Choroid plexus epithelial cell (primary cell): ENCODE measurements at regions not wholly inside any gene's neighbourhood (a gene's known extent, or its start where the extent isn't known, plus 50 kb on each side); places are given as distances from the start of the nearest gene placed in this dataset.
A peak's percentile ranks its signal among the peaks of the same experiment; 100 is the strongest.

Source experiments
- DNase-seq: peaks from one replicate; pipeline ENCODE4 v3.0.0-alpha.2; 2010; ENCODE audit warnings: low read depth
- H3K4me3 ChIP-seq: 2 replicates; pipeline ENCODE4 v1.5.1; 2011; ENCODE audit warnings: low read depth, mild to moderate bottlenecking, control low read depth, low read length, moderate library complexity
- TF ChIP-seq, protein P1 (sequence below): conservative IDR thresholded peaks from 2 replicates; pipeline ENCODE4 v1.5.1; 2011; ENCODE audit warnings: low read depth, mild to moderate bottlenecking, control low read depth, inconsistent platforms, low read length, moderate library complexity

DNA sequence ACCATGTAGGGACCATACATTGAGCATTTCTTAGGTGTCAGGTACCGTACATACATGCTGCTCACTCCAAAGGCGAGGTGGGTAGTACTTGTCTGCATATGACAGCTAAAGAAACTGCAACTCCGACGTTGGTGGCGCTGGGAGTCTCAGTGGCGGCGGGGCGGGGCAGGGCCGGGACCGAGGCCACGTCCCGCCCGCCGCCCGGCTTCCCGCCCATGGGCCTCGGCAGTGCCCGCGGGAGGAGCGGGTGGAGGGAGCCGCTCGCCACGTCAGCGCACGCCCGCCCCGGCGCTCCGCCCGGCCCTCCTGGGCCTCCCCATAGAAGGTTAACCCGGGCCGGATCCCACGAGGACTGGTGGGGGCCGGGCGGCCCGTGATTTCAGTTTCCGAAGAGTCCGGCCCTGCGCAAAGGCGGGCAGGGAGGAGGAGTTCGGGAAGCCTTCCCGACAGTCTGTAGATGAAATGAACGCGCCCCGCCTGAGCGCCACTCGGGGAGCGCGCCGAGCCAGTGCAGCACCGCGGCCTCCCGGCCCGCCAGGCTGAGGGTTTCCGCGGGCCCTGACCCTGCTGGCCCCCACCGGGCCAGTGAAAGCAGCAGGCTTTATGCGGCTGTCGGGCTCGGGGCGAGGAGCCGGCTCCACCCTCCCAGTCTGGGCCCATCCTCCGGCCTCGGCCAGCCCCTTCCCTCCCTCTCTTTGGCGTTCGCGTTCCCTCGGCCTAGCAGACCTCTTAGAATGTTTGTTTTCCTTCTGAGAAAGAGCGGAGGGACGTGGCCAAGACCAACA is 119.9 kb upstream of the JUN start:
- TF ChIP-seq, protein P1, sequence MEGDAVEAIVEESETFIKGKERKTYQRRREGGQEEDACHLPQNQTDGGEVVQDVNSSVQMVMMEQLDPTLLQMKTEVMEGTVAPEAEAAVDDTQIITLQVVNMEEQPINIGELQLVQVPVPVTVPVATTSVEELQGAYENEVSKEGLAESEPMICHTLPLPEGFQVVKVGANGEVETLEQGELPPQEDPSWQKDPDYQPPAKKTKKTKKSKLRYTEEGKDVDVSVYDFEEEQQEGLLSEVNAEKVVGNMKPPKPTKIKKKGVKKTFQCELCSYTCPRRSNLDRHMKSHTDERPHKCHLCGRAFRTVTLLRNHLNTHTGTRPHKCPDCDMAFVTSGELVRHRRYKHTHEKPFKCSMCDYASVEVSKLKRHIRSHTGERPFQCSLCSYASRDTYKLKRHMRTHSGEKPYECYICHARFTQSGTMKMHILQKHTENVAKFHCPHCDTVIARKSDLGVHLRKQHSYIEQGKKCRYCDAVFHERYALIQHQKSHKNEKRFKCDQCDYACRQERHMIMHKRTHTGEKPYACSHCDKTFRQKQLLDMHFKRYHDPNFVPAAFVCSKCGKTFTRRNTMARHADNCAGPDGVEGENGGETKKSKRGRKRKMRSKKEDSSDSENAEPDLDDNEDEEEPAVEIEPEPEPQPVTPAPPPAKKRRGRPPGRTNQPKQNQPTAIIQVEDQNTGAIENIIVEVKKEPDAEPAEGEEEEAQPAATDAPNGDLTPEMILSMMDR: no peak
- DNase-seq: peak; percentile 95
- peak overlapping the region; percentile 61 for H3K4me3 ChIP-seq

DNA sequence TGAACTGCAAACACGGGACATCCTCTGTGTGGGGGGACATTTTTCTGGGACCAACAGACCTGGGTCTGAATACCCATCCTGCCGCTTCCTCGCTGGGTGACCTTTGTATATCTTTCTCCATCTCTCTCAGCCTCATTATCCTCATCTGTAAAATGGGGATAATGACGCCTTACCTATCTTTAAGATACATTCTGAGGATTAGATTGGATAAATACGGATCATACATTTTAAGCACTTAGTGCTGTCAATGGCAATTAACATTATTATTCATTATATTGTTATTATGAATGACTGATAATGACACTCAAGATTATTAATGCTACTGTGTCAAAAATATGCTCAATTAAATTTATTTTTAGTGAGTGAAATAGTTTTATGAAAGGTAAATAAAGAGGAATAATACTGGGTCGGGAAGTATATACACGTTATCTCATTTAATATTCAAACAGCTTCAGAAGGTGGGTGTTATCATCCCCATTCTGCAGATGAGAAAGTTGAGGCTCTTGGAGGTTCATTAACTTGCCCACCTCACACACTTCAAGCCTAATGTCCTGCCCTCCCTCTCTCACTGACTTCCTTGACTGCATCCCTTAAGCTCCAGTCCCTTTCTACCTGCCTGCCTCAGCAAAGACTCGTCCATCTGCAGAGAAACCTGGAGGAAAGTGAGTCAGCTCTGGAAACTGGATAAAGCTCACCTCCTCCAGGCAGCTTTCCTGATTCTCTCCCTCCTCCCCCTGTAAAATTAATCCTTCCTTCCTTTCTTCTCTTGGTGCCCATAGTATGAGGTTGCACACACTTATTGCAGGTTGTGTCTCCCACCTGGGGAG is 120.7 kb upstream of the JUN start:
- H3K4me3 ChIP-seq: peak overlapping the region; percentile 61
- TF ChIP-seq, protein P1: no peak
- DNase-seq: no peak

DNA sequence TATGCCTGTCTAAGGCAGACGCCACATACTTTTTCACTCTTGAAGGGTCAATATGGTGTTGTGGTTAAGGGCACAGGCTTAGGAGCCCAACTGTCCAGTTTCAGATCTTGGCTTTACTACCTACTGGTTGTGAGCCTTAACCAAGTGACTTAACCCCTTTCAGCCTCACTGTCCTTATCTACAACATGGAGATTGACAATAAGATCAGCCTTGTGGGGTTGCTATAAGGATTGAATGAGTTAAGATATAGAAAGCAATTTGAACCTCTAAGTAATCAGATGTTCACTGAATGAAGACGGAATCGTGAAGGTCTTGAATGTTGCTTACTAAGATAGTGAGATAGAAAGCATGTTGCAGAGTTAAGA is 121.3 kb upstream of the JUN start:
- DNase-seq: no peak
- TF ChIP-seq, protein P1: no peak

DNA sequence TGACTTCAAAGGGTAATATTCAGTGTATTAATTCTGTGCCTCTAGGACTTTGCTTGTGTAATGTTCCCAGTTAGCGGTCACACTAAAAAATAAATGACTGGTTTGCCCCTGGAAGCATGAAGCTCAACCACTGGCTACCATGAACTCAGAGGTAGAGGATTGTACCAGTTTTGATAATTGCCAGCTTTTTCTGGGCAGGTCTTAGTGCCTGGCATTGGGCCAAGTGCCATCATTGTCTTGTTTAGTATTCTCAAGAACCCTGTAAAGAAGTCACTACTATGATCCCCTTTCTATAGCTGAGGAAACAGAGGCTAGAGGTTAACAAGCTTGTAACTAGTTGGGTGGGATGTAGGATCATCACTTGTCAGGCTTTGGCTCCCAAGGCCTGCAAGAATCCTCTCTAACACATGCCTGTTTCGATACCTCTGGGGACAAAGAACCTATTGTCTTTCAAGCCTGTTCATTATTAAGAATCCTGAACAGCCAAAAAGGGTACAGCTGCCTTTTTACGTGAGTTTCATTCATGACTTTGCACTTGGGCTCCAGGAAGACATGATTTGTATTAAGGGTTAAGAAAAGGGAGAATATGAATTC is 121.9 kb upstream of the JUN start:
- no peak overlapping the region for H3K4me3 ChIP-seq
- DNase-seq: no peak
- TF ChIP-seq, protein P1: no peak

More for the DNA sequence above, 121.3 kb upstream of the JUN start:
- no peak overlapping the region for H3K4me3 ChIP-seq

DNA sequence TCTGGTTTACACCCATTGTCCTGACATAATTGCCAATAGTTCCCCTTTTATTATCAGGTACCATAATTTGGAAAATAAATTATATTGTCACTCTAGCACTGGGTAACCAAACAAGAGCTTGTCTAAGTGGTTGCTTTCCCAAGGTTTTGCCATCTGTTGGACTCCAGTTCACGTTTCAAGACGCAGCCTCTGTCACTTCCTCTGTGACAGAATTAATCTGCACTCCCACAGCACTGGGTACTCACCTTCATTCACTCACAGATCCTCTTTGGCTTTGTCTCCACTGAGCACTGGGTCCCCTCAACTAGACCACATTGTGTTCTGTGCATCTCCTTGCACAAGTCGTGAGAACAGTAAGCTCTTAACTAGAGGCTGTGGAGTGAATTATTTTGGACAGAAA is 123.6 kb upstream of the JUN start:
- TF ChIP-seq, protein P1: no peak
- DNase-seq: no peak
- no peak overlapping the region for H3K4me3 ChIP-seq

DNA sequence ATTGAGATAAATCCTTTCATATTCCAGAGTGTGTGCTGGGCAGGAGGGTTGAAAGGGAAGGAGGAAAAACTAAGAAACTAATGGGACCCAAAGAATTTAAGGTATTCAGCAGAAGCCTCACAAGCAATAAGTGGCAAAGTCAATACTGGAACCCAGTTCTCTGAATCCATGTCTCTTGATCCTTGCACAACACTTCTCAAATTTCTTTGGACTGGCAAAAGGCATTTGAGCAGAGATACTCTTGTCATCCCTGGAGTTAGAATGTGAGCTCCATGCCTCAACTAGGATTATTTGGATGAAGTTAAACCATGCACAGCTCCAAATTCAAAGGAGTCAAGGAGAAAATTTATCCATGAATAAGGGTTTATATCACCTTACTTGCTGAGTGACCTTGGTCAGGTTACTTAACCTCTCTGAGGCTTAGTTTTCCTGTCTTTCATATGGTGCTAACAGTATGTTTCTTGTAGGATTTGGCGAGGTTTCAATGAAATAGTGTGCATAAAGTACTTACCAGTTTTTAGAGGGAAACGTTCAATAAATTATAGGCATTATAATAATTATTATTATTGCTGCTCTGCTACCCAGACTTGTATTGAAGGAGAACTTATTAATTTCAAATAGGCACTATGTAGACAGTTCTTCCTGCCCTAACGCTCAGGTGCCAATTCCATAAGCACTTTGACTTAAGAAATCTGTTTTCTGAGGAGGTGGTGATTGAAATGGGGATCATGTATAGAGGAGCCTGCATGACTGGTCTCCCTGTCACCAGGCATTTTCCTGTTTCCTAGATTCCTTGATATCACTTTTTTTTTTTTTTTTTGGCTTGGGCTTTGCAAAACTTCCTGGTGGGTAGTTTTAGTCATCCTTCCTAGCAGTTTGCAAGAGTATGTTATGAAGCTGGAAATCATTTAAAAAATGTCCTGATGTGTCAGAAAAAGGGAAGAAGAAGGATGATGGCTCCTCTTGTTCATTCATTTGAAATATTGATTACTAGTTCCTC is 125.0 kb upstream of the JUN start:
- TF ChIP-seq, protein P1: no peak
- DNase-seq: peak; percentile 51
- H3K4me3 ChIP-seq: no peak overlapping the region
